Astrocyte (in vitro differentiated cells and primary cell): ENCODE measurements at regions not wholly inside any gene's neighbourhood (a gene's known extent, or its start where the extent isn't known, plus 50 kb on each side); places are given as distances from the start of the nearest gene placed in this dataset.

ENCODE experiments used
- DNase-seq: peaks from one replicate; pipeline ENCODE4 v3.0.0-alpha.2; 2010; ENCODE audit warnings: low read depth
- FAIRE-seq: peaks from 2 replicates; lab custom pipeline; 2011; peaks lifted over from hg19 to GRCh38; lab: Jason Lieb, UNC
- H2AFZ ChIP-seq: 2 replicates; pipeline ENCODE4 v1.6.0; 2012; ENCODE audit warnings: low read depth, low read length, inconsistent platforms
- H3K27ac ChIP-seq: 2 replicates; pipeline ENCODE4 v1.5.1; 2011; ENCODE audit warnings: low read depth, low read length, inconsistent platforms
- H3K27me3 ChIP-seq: 2 replicates; pipeline ENCODE4 v1.6.0; 2011; ENCODE audit warnings: low read length, inconsistent platforms; ENCODE audit not compliant: insufficient read depth
- H3K36me3 ChIP-seq: 2 replicates; pipeline ENCODE4 v1.5.1; 2011; ENCODE audit warnings: low read length, inconsistent platforms; ENCODE audit not compliant: insufficient read depth
- H3K4me1 ChIP-seq: 2 replicates; pipeline ENCODE4 v1.5.1; 2011; ENCODE audit warnings: low read length, inconsistent platforms; ENCODE audit not compliant: insufficient read depth
- H3K4me2 ChIP-seq: 2 replicates; pipeline ENCODE4 v1.6.0; 2012; ENCODE audit warnings: low read length, inconsistent platforms
- H3K4me3 ChIP-seq: 2 replicates; pipeline ENCODE4 v1.5.1; 2011; ENCODE audit warnings: low read depth, mild to moderate bottlenecking, low read length, inconsistent platforms; ENCODE audit not compliant: insufficient read depth
- H3K79me2 ChIP-seq: 2 replicates; pipeline ENCODE4 v1.6.0; 2012; ENCODE audit warnings: mild to moderate bottlenecking, low read length, inconsistent platforms; ENCODE audit not compliant: insufficient read depth
- H3K9ac ChIP-seq: 2 replicates; pipeline ENCODE4 v1.6.0; 2012; ENCODE audit warnings: mild to moderate bottlenecking, low read length, inconsistent platforms
- H3K9me3 ChIP-seq: 2 replicates; pipeline ENCODE4 v1.5.1; 2012; ENCODE audit warnings: low read depth, mild to moderate bottlenecking, low read length, inconsistent platforms; ENCODE audit not compliant: insufficient read depth
- H4K20me1 ChIP-seq: 2 replicates; pipeline ENCODE4 v1.6.0; 2012; ENCODE audit warnings: low read length, inconsistent platforms; ENCODE audit not compliant: insufficient read depth
- H3K27ac Mint-ChIP-seq: one replicate; pipeline ENCODE4 v1.8.0; 2021; ENCODE audit warnings: mild to moderate bottlenecking, mixed read lengths; ENCODE audit not compliant: unreplicated experiment
- H3K27me3 Mint-ChIP-seq: one replicate; pipeline ENCODE4 v1.8.0; 2021; ENCODE audit warnings: low read depth, mixed read lengths; ENCODE audit not compliant: unreplicated experiment
- H3K36me3 Mint-ChIP-seq: one replicate; pipeline ENCODE4 v1.8.0; 2021; ENCODE audit warnings: low read depth, mixed read lengths; ENCODE audit not compliant: unreplicated experiment
- H3K4me1 Mint-ChIP-seq: one replicate; pipeline ENCODE4 v1.8.0; 2021; ENCODE audit warnings: low read depth, mixed read lengths; ENCODE audit not compliant: unreplicated experiment
- H3K4me3 Mint-ChIP-seq: one replicate; pipeline ENCODE4 v1.8.0; 2021; ENCODE audit warnings: mild to moderate bottlenecking, moderate library complexity, mixed read lengths; ENCODE audit not compliant: unreplicated experiment
- H3K9me3 Mint-ChIP-seq: one replicate; pipeline ENCODE4 v1.8.0; 2021; ENCODE audit warnings: mild to moderate bottlenecking, mixed read lengths; ENCODE audit not compliant: unreplicated experiment
- EZH2 ChIP-seq: IDR thresholded peaks from 2 replicates; pipeline ENCODE4 v1.6.1; 2012; ENCODE audit warnings: mild to moderate bottlenecking, low read length, inconsistent platforms; ENCODE audit not compliant: insufficient read depth
- TF ChIP-seq, protein P1 (sequence below): IDR thresholded peaks from 2 replicates; pipeline ENCODE4 v1.5.1; 2011; ENCODE audit warnings: low read depth, mild to moderate bottlenecking, inconsistent platforms, low read length, moderate library complexity; ENCODE audit not compliant: insufficient read depth

DNA sequence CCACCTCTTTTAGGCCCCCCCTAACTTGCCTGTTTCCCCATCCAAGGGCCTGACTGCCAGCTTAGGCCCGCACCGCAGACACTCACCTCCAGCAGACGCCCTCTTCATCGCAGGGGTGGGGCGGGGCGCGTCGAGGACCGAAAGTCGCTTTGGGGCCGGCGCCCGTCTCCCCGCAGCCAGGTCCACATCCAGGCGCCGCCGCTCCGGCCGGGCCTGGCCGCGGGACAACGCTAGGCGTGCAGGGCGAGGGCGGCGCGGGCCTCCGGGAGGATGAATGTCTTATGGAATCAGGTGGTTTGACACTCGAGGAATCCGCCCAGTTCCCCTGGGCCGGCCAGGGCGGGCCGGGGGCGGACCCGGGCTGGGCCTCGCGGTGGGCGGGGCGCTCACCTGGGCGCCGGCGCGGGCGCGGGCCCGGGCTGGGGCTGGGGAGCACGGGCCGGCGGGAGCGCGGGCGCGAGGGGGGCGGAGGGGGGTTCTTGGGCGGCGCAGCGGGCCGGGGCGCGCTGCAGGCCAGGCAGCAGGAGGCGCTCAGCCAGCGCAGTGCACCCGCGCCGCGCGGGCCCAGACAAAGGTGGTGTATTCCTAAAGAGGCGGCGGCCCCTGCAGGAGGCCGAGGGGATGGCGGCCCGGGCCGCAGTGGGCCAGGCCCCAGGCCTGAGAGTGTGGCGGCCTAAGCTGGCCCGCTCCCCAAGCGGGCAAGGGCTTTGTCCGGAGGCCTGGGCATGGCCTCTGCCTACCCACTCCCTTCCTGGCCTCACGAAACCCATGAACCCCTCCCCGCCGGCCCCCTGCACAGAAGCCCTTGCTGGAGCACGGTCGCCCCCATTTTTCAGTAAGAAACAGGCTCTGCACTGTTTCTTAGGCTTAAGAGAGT is 177.6 kb downstream of the IGLL1 start:
- Histone ChIP-seq H4K20me1 (no peaks in the 10 kb centered on the region), H3K27ac (peak overlapping the region; percentile 74), H3K4me1 (peaks cover 16% of the 10 kb centered on the region), H3K27me3 (peaks cover 3% of the 10 kb centered on the region), H3K9me3 (no peaks in the 10 kb centered on the region), H3K9ac (peak overlapping the region; percentile 54), H3K36me3 (no peaks in the 10 kb centered on the region), H2AFZ (peak overlapping the region; percentile 75), H3K4me2 (peak overlapping the region; percentile 73), H3K4me3 (peak overlapping the region; percentile 28), H3K79me2 (no peaks in the 10 kb centered on the region)
- Mint-ChIP-seq H3K27me3 (peaks cover 4% of the 10 kb centered on the region), H3K4me1 (peaks cover 1% of the 10 kb centered on the region), H3K36me3 (no peaks in the 10 kb centered on the region), H3K4me3 (peak overlapping the region; percentile 57), H3K27ac (peak overlapping the region; percentile 34), H3K9me3 (no peaks in the 10 kb centered on the region)
- DNase-seq (peak; percentile 15), FAIRE-seq (no peak)
- TF ChIP-seq, protein P1, sequence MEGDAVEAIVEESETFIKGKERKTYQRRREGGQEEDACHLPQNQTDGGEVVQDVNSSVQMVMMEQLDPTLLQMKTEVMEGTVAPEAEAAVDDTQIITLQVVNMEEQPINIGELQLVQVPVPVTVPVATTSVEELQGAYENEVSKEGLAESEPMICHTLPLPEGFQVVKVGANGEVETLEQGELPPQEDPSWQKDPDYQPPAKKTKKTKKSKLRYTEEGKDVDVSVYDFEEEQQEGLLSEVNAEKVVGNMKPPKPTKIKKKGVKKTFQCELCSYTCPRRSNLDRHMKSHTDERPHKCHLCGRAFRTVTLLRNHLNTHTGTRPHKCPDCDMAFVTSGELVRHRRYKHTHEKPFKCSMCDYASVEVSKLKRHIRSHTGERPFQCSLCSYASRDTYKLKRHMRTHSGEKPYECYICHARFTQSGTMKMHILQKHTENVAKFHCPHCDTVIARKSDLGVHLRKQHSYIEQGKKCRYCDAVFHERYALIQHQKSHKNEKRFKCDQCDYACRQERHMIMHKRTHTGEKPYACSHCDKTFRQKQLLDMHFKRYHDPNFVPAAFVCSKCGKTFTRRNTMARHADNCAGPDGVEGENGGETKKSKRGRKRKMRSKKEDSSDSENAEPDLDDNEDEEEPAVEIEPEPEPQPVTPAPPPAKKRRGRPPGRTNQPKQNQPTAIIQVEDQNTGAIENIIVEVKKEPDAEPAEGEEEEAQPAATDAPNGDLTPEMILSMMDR = no peak
- TF ChIP-seq EZH2 = no peak

DNA sequence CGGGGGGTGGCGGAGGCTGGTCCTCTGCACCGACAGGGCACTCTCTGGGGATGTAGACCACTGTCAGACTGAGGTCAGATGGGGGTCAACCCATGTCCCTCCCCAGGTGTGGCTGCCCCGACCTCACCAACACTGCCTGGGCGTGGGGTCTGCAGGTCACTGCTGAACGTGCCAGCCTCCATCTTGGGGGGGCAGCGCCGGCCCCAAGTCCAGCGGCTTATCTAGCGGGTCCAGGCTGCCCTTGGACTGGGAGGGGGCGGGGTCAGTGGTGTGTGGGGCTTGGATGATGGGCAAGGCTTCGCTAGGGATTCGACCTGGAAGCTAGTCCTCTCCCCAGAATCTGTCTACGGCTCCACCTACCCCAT is 178.2 kb downstream of the IGLL1 start:
- Histone ChIP-seq H3K4me2 (peak overlapping the region; percentile 73), H3K4me1 (peaks cover 16% of the 10 kb centered on the region), H3K27me3 (peaks cover 3% of the 10 kb centered on the region), H3K79me2 (no peaks in the 10 kb centered on the region), H2AFZ (peak overlapping the region; percentile 75), H3K27ac (peak overlapping the region; percentile 74), H3K9ac (peak overlapping the region; percentile 18), H3K36me3 (no peaks in the 10 kb centered on the region), H3K4me3 (peak overlapping the region; percentile 28), H4K20me1 (no peaks in the 10 kb centered on the region), H3K9me3 (no peaks in the 10 kb centered on the region)
- H3K27me3 Mint-ChIP-seq = peaks cover 4% of the 10 kb centered on the region
- TF ChIP-seq, protein P1 = no peak
- TF ChIP-seq EZH2 = no peak
- FAIRE-seq (no peak), DNase-seq (no peak)
- peak overlapping the region; percentile 57 for H3K4me3 Mint-ChIP-seq
- H3K36me3 Mint-ChIP-seq = no peaks in the 10 kb centered on the region
- H3K9me3 Mint-ChIP-seq = no peaks in the 10 kb centered on the region
- no peak overlapping the region for H3K27ac Mint-ChIP-seq
- peaks cover 1% of the 10 kb centered on the region for H3K4me1 Mint-ChIP-seq
